ENCODE measurements at regions not wholly inside any gene's neighbourhood (a gene's known extent, or its start where the extent isn't known, plus 50 kb on each side); places are given as distances from the start of the nearest gene placed in this dataset.

GRCh38 chr6:168155821-168156741 lies 77.1 kb upstream of the FRMD1 start:
- no peak for TF ChIP-seq REST (IDR thresholded peaks at IDR 0.05; ENCODE audit: low read depth)
- no peak for TF ChIP-seq NFIC (IDR thresholded peaks at IDR 0.05)
- no peak for TF ChIP-seq TAF1 (IDR thresholded peaks at IDR 0.05; ENCODE audit: low read depth)
- TF ChIP-seq CREB1 (IDR thresholded peaks at IDR 0.05; ENCODE audit: low read depth) = no peak
- no peak for TF ChIP-seq MAX (IDR thresholded peaks at IDR 0.05)
- no peak for TF ChIP-seq CEBPB (IDR thresholded peaks at IDR 0.05)
- no peak for TF ChIP-seq EP300 (IDR thresholded peaks at IDR 0.05; ENCODE audit: borderline replicate concordance)
- no peak for TF ChIP-seq EGR1 (IDR thresholded peaks at IDR 0.05)
- no peak for TF ChIP-seq TCF12 (IDR thresholded peaks at IDR 0.05; ENCODE audit: low read depth)
- TF ChIP-seq YY1 (IDR thresholded peaks at IDR 0.05; ENCODE audit: low read depth) = no peak
- no peak for TF ChIP-seq TEAD4 (IDR thresholded peaks at IDR 0.05)
- no peak for TF ChIP-seq RAD21 (IDR thresholded peaks at IDR 0.05; ENCODE audit: low read depth)
- TF ChIP-seq ZBTB7A (IDR thresholded peaks at IDR 0.05; ENCODE audit: low read depth) = no peak

Measured in Ishikawa (cell line).